Fibroblast of skin of left quadriceps (primary cell): ENCODE measurements at regions not wholly inside any gene's neighbourhood (a gene's known extent, or its start where the extent isn't known, plus 50 kb on each side); places are given as distances from the start of the nearest gene placed in this dataset.

ENCODE experiments used
- DNase-seq, 2 experiments: peaks; one replicate each; pipeline ENCODE4 v3.0.0-alpha.2; 2013; ENCODE audit warnings: low read depth in 2 of 2

GRCh38 chrX:110852180-110852579, 56.6 kb upstream of the CHRDL1 start:
- DNase-seq = no peak

DNA sequence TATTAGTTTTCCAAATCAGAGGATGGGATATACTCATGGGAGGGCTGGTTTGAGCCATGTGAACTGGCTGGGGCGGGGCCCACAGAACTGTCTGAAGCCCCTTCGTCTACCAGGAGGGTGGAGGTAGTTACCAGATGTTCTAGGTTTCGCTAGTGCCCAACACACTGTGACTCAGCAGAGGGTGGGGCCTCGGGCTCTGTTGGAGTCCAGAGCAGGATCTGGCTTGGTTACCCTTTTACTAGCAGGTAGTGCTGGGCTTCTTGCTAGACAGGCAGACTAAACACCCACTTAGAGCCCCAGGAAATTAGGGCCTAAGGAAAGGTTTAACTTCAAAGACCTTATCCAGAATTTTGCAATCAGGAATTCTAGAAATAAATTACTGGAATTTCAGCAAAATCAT, 56.2 kb upstream of the CHRDL1 start:
- DNase-seq = no peak

GRCh38 chrX:110847334-110847733, 51.7 kb upstream of the CHRDL1 start:
- peak; percentile 20 to 32 for DNase-seq

GRCh38 chrX:110846071-110846470, 50.5 kb upstream of the CHRDL1 start:
- DNase-seq = no peak
